Endodermal cell (in vitro differentiated cells): ENCODE measurements at regions not wholly inside any gene's neighbourhood (a gene's known extent, or its start where the extent isn't known, plus 50 kb on each side); places are given as distances from the start of the nearest gene placed in this dataset.

Experiments
- DNase-seq: peaks from one replicate; pipeline ENCODE4 v3.0.0-alpha.2; 2017
- H3K27ac ChIP-seq: 2 replicates; pipeline ENCODE4 v1.5.1; 2013; ENCODE audit warnings: mild to moderate bottlenecking, low read depth, low read length, moderate library complexity
- H3K27me3 ChIP-seq: 2 replicates; pipeline ENCODE4 v1.6.1; 2013; ENCODE audit warnings: mild to moderate bottlenecking, low read length, moderate library complexity; ENCODE audit not compliant: insufficient read depth, control insufficient read depth, poor library complexity, severe bottlenecking
- H3K36me3 ChIP-seq: 2 replicates; pipeline ENCODE4 v1.7.0; 2013; ENCODE audit warnings: mild to moderate bottlenecking, low read length, moderate library complexity; ENCODE audit not compliant: control insufficient read depth, insufficient read depth
- H3K4me1 ChIP-seq: one replicate; pipeline ENCODE4 v1.7.0; 2013; ENCODE audit warnings: low read length; ENCODE audit not compliant: control insufficient read depth, insufficient read depth
- H3K4me3 ChIP-seq: 2 replicates; pipeline ENCODE4 v1.5.1; 2013; ENCODE audit warnings: mild to moderate bottlenecking, low read length, moderate library complexity
- H3K9ac ChIP-seq: 2 replicates; pipeline ENCODE4 v1.6.1; 2013; ENCODE audit warnings: mild to moderate bottlenecking, low read length, moderate library complexity; ENCODE audit not compliant: poor library complexity, severe bottlenecking; ENCODE audit errors: extremely low read depth
- H3K9me3 ChIP-seq: 2 replicates; pipeline ENCODE4 v1.6.1; 2013; ENCODE audit warnings: mild to moderate bottlenecking, low read length, moderate library complexity; ENCODE audit not compliant: control insufficient read depth
- H3K27ac Mint-ChIP-seq: 2 replicates; pipeline ENCODE4 v1.8.0; 2020; ENCODE audit warnings: mixed read lengths
- H3K27me3 Mint-ChIP-seq: 2 replicates; pipeline ENCODE4 v1.8.0; 2021; ENCODE audit warnings: mild to moderate bottlenecking, mixed read lengths; ENCODE audit not compliant: insufficient read depth
- H3K36me3 Mint-ChIP-seq: 2 replicates; pipeline ENCODE4 v1.8.0; 2020; ENCODE audit warnings: low read depth, mixed read lengths
- H3K4me1 Mint-ChIP-seq: 2 replicates; pipeline ENCODE4 v1.8.0; 2020; ENCODE audit warnings: mixed read lengths
- H3K4me3 Mint-ChIP-seq: 2 replicates; pipeline ENCODE4 v1.8.0; 2020; ENCODE audit warnings: mild to moderate bottlenecking, moderate library complexity, mixed read lengths
- H3K9me3 Mint-ChIP-seq: 2 replicates; pipeline ENCODE4 v1.8.0; 2020; ENCODE audit warnings: mild to moderate bottlenecking, mixed read lengths
- WGBS, 2 experiments: methylation state at CpG; one replicate each; pipeline versions ENCODE4 v1.1.5 to v1.1.7; 2013; ENCODE audit warnings: missing lambda C conversion rate in 2 of 2, mixed read lengths in 1 of 2; ENCODE audit not compliant: insufficient coverage in 1 of 2, insufficient read length in 1 of 2; 5-methylcytosine and 5-hydroxymethylcytosine counted together
- TF ChIP-seq, protein P1 (sequence below): fragments of 200-600 bp; sonication (generic); conservative IDR thresholded peaks from 2 replicates; pipeline ENCODE4 v1.5.0; 2021; ENCODE audit warnings: antibody characterized with exemption, mild to moderate bottlenecking

DNA sequence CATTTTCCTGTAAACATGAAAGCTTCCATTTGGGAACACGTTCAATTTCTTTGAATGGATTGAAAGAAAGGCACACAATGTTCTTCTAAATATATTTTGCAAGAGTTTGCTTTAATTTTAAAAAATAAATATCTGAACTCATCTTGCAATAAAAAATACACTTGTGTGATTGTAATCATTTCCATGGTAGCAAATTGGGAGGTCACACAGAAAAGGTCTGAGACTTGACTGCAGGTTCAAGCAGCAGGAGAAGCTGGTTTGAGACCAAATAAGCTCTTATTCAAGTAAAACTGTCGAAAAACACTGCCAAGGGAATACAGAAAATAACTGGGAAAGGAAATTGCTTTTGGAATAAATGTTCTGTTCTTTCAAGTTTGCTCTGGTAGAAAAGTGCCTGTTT lies 498.9 kb downstream of the ADGRL2 start:
- Mint-ChIP-seq H3K4me1 (peaks cover 8% of the 10 kb centered on the region), H3K27me3 (no peaks in the 10 kb centered on the region), H3K36me3 (no peaks in the 10 kb centered on the region), H3K9me3 (no peaks in the 10 kb centered on the region), H3K27ac (no peak overlapping the region), H3K4me3 (no peak overlapping the region)
- no peaks in the 10 kb centered on the region for H3K9me3 ChIP-seq
- no peaks in the 10 kb centered on the region for H3K4me1 ChIP-seq
- TF ChIP-seq, protein P1, sequence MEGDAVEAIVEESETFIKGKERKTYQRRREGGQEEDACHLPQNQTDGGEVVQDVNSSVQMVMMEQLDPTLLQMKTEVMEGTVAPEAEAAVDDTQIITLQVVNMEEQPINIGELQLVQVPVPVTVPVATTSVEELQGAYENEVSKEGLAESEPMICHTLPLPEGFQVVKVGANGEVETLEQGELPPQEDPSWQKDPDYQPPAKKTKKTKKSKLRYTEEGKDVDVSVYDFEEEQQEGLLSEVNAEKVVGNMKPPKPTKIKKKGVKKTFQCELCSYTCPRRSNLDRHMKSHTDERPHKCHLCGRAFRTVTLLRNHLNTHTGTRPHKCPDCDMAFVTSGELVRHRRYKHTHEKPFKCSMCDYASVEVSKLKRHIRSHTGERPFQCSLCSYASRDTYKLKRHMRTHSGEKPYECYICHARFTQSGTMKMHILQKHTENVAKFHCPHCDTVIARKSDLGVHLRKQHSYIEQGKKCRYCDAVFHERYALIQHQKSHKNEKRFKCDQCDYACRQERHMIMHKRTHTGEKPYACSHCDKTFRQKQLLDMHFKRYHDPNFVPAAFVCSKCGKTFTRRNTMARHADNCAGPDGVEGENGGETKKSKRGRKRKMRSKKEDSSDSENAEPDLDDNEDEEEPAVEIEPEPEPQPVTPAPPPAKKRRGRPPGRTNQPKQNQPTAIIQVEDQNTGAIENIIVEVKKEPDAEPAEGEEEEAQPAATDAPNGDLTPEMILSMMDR: no peak
- 96 to 100% methylated on average over 1 to 2 of the region's 2 CpGs for WGBS, 2 experiments
- H3K27ac ChIP-seq: no peak overlapping the region
- H3K36me3 ChIP-seq: no peaks in the 10 kb centered on the region
- DNase-seq: no peak
- H3K9ac ChIP-seq: no peak overlapping the region
- no peak overlapping the region for H3K4me3 ChIP-seq
- no peaks in the 10 kb centered on the region for H3K27me3 ChIP-seq

DNA sequence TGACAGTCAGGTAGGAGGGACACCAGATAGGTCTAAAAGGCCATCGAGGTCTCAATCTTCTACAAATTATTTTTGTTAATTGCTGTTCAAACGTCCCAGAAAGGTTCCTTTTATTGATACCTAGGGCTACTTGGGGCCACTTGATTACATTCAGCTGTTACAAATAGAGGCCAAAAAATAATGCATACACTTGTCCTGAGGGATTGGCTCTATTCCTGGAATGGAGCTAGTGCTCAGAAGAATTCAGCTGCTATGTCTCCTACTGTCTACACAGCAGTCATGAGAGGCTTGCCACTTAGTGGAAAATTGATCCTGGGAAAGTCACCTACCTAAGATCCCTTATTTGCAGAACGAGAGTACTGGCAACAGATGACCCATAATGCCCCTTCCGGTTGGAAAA lies 498.3 kb downstream of the ADGRL2 start:
- H3K9me3 ChIP-seq: no peaks in the 10 kb centered on the region
- H3K27ac Mint-ChIP-seq: no peak overlapping the region
- H3K36me3 ChIP-seq: no peaks in the 10 kb centered on the region
- no peak overlapping the region for H3K4me3 Mint-ChIP-seq
- H3K4me1 Mint-ChIP-seq: peaks cover 8% of the 10 kb centered on the region
- H3K27ac ChIP-seq: no peak overlapping the region
- no peak overlapping the region for H3K9ac ChIP-seq
- no peaks in the 10 kb centered on the region for H3K4me1 ChIP-seq
- no peaks in the 10 kb centered on the region for H3K27me3 ChIP-seq
- DNase-seq: no peak
- 94 to 95% methylated on average over 3 to 4 of the region's 4 CpGs for WGBS, 2 experiments
- no peak overlapping the region for H3K4me3 ChIP-seq
- no peaks in the 10 kb centered on the region for H3K9me3 Mint-ChIP-seq
- TF ChIP-seq, protein P1: no peak
- H3K36me3 Mint-ChIP-seq: no peaks in the 10 kb centered on the region
- no peaks in the 10 kb centered on the region for H3K27me3 Mint-ChIP-seq

DNA sequence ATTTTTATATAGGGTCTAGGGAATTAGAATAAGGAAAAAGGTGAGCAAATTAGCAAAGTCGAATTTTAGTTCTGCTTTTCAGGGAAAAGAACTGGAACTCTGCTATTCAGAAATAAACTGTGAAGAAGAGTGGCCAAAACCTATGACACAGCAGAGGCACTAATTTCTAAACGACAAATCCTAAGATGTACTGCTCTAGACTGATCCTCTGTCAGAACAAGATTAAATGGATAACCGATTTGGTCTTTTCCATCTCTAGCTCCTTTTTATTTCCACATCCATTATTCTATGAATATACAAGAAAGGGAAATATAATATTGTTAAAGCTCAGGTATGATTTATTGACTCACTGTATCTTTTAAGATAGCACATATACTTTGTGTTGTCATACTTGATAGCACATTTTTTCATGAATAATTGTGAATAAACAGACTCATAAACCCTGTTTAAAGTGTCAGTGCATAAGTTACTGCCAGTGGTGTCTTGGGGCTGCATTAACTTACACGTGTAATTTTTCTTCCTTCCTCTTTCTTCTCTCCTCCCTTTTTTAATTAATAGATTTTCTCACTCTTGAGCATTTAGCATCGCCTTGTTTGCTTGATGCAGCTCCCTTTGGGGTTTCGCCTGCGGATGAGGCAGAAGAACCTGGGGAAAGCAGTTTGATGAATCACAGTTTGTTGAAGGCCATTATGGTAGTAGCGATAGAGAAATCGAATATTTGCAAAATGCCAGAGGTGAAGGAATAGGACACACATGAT lies 496.6 kb downstream of the ADGRL2 start:
- H3K4me1 Mint-ChIP-seq: peaks cover 8% of the 10 kb centered on the region
- no peaks in the 10 kb centered on the region for H3K4me1 ChIP-seq
- no peak overlapping the region for H3K4me3 ChIP-seq
- no peaks in the 10 kb centered on the region for H3K27me3 Mint-ChIP-seq
- no peak overlapping the region for H3K27ac ChIP-seq
- no peaks in the 10 kb centered on the region for H3K9me3 ChIP-seq
- no peaks in the 10 kb centered on the region for H3K9me3 Mint-ChIP-seq
- H3K36me3 Mint-ChIP-seq: no peaks in the 10 kb centered on the region
- TF ChIP-seq, protein P1: no peak
- no peak for DNase-seq
- H3K27me3 ChIP-seq: no peaks in the 10 kb centered on the region
- H3K36me3 ChIP-seq: no peaks in the 10 kb centered on the region
- 95 to 97% methylated on average over 7 to 9 of the region's 9 CpGs for WGBS, 2 experiments
- H3K27ac Mint-ChIP-seq: no peak overlapping the region
- H3K9ac ChIP-seq: no peak overlapping the region
- H3K4me3 Mint-ChIP-seq: no peak overlapping the region
